WTC11 (cell line): ENCODE measurements at regions not wholly inside any gene's neighbourhood (a gene's known extent, or its start where the extent isn't known, plus 50 kb on each side); places are given as distances from the start of the nearest gene placed in this dataset.

Experiments
- TF ChIP-seq, protein P1 (sequence below): fragments of 200-600 bp; IDR thresholded peaks from 2 replicates; pipeline ENCODE4 v1.8.0; 2022; ENCODE audit warnings: antibody characterized with exemption
- TF ChIP-seq, protein P2 (sequence below): sonication (generic); formaldehyde crosslinking; IDR thresholded peaks from 2 replicates; pipeline ENCODE4 v1.8.0; 2022; ENCODE audit warnings: mild to moderate bottlenecking, missing genetic modification reagents

DNA sequence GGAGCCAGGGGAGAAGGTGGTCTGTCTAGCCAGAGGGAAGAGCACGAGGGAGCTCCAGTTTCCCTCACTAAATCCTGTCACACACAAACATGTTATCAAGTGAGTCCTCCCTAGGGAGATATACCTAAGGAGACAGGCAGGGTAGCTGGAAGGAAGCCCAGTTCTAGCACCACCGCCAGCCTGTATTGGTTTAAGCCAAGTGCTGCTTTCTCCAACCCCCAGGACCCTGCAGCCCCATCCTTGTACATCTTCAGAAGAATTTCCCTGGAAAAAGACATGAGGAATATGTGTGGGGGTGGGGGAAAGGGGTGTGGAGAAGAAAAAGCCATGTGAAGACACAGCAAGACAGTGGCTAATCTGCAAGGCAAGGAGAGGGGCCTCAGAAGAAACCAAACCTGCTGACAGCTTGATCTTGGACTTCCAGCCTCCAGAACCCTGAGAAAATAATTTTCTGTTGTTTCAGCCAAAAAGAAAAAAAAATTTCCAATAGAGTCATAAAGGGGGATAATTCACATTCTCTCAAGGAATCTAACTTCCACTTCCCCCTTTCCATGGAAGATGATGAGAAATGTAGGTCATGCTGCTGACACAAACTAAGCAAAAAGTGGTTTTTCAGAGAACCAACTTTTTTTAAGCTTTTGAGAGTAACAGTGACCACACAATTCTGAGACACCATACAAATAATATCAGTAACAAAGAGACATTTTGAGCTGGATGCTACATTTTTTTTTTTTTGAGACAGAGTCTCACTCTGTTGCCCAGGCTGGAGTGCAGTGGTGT lies 103.2 kb upstream of the PRDM1 start:
- TF ChIP-seq, protein P1, sequence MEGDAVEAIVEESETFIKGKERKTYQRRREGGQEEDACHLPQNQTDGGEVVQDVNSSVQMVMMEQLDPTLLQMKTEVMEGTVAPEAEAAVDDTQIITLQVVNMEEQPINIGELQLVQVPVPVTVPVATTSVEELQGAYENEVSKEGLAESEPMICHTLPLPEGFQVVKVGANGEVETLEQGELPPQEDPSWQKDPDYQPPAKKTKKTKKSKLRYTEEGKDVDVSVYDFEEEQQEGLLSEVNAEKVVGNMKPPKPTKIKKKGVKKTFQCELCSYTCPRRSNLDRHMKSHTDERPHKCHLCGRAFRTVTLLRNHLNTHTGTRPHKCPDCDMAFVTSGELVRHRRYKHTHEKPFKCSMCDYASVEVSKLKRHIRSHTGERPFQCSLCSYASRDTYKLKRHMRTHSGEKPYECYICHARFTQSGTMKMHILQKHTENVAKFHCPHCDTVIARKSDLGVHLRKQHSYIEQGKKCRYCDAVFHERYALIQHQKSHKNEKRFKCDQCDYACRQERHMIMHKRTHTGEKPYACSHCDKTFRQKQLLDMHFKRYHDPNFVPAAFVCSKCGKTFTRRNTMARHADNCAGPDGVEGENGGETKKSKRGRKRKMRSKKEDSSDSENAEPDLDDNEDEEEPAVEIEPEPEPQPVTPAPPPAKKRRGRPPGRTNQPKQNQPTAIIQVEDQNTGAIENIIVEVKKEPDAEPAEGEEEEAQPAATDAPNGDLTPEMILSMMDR, result no peak
- TF ChIP-seq, protein P2, sequence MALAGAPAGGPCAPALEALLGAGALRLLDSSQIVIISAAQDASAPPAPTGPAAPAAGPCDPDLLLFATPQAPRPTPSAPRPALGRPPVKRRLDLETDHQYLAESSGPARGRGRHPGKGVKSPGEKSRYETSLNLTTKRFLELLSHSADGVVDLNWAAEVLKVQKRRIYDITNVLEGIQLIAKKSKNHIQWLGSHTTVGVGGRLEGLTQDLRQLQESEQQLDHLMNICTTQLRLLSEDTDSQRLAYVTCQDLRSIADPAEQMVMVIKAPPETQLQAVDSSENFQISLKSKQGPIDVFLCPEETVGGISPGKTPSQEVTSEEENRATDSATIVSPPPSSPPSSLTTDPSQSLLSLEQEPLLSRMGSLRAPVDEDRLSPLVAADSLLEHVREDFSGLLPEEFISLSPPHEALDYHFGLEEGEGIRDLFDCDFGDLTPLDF (CRISPR knock-in tag), result no peak
